GM04504 (cell line): ENCODE measurements at regions not wholly inside any gene's neighbourhood (a gene's known extent, or its start where the extent isn't known, plus 50 kb on each side); places are given as distances from the start of the nearest gene placed in this dataset.

ENCODE experiments used
- DNase-seq: peaks from one replicate; pipeline ENCODE4 v3.0.0-alpha.2; 2012; ENCODE audit warnings: low read depth

GRCh38 chr1:87821335-87821697 lies 492.6 kb downstream of the LMO4 start:
- no peak for DNase-seq

- DNase-seq = peak; percentile 57
Measured at GRCh38 chr1:87826681-87827251, 498.1 kb downstream of the LMO4 start.

GRCh38 chr1:87829360-87829759 lies 500.7 kb downstream of the LMO4 start:
- DNase-seq = no peak

GRCh38 chr1:87830432-87830978 lies 501.8 kb downstream of the LMO4 start:
- no peak for DNase-seq

- DNase-seq = no peak
Measured at GRCh38 chr1:87833166-87833565, 504.5 kb downstream of the LMO4 start.

- DNase-seq = no peak
Measured at GRCh38 chr1:87834151-87834550, 505.5 kb downstream of the LMO4 start.

GRCh38 chr1:87834941-87835340 lies 506.3 kb downstream of the LMO4 start:
- DNase-seq = no peak

- DNase-seq = no peak
Measured at GRCh38 chr1:87840767-87841166, 512.1 kb downstream of the LMO4 start.

GRCh38 chr1:87841332-87841731 lies 512.7 kb downstream of the LMO4 start:
- DNase-seq = no peak

GRCh38 chr1:87842156-87842555 lies 513.5 kb downstream of the LMO4 start:
- no peak for DNase-seq

GRCh38 chr1:87844251-87844650 lies 515.6 kb downstream of the LMO4 start:
- DNase-seq = no peak

- no peak for DNase-seq
Measured at GRCh38 chr1:87851490-87851889, 522.8 kb downstream of the LMO4 start.

GRCh38 chr1:87852410-87853161 lies 523.9 kb downstream of the LMO4 start:
- no peak for DNase-seq

- no peak for DNase-seq
Measured at GRCh38 chr1:87853576-87854351, 525.1 kb downstream of the LMO4 start.

GRCh38 chr1:87863317-87863716 lies 534.6 kb downstream of the LMO4 start:
- no peak for DNase-seq

GRCh38 chr1:87864676-87865075 lies 536.0 kb downstream of the LMO4 start:
- DNase-seq = no peak

- DNase-seq = no peak
Measured at GRCh38 chr1:87866416-87866815, 537.7 kb downstream of the LMO4 start.

- peak; percentile 45 for DNase-seq
Measured at GRCh38 chr1:87867626-87868025, 538.9 kb downstream of the LMO4 start.

GRCh38 chr1:87869567-87869966 lies 540.9 kb downstream of the LMO4 start:
- peak; percentile 71 for DNase-seq

GRCh38 chr1:87872189-87872588 lies 543.5 kb downstream of the LMO4 start:
- DNase-seq = no peak

- DNase-seq = no peak
Measured at GRCh38 chr1:87872692-87873091, 544.0 kb downstream of the LMO4 start.

- no peak for DNase-seq
Measured at GRCh38 chr1:87878873-87879272, 550.2 kb downstream of the LMO4 start.
